GM23338 (cell line): ENCODE measurements at regions not wholly inside any gene's neighbourhood (a gene's known extent, or its start where the extent isn't known, plus 50 kb on each side); places are given as distances from the start of the nearest gene placed in this dataset.

Source experiments
- ATAC-seq: fragments of 200-7000 bp; cut with Tn5 transposase; 3 replicates; pipeline ENCODE4 v1.9.1; 2020
- DNase-seq: peaks from one replicate; pipeline ENCODE4 v3.0.0-alpha.2; 2015; ENCODE audit warnings: low spot score
- H2AFZ ChIP-seq: fragments of 200-600 bp; sonication (generic); 2 replicates; pipeline ENCODE4 v1.8.0; 2016; ENCODE audit warnings: antibody characterized with exemption, mild to moderate bottlenecking, moderate library complexity
- H3F3A ChIP-seq: fragments of 200-600 bp; sonication (generic); replicated peaks from 2 replicates; pipeline ENCODE4 v1.8.0; 2017; ENCODE audit warnings: antibody characterized with exemption, mixed run types, low read depth
- H3K27ac ChIP-seq: fragments of 200-600 bp; sonication (generic); 2 replicates; pipeline ENCODE4 v1.6.1; 2016; ENCODE audit warnings: low read depth
- H3K27me3 ChIP-seq: fragments of 200-600 bp; sonication (generic); 2 replicates; pipeline ENCODE4 v1.8.0; 2016; ENCODE audit warnings: mild to moderate bottlenecking, mixed run types, moderate library complexity; ENCODE audit not compliant: insufficient read depth
- H3K36me3 ChIP-seq: fragments of 200-600 bp; sonication (generic); 2 replicates; pipeline ENCODE4 v1.8.0; 2016; ENCODE audit warnings: mild to moderate bottlenecking; ENCODE audit not compliant: insufficient read depth
- H3K4me1 ChIP-seq: fragments of 200-600 bp; sonication (generic); 2 replicates; pipeline ENCODE4 v1.8.0; 2016; ENCODE audit warnings: mild to moderate bottlenecking, moderate library complexity; ENCODE audit not compliant: insufficient read depth
- H3K4me2 ChIP-seq: fragments of 200-600 bp; sonication (generic); 2 replicates; pipeline ENCODE4 v1.7.1; 2017; ENCODE audit warnings: mixed run types
- H3K4me3 ChIP-seq: fragments of 200-600 bp; sonication (generic); 2 replicates; pipeline ENCODE4 v1.6.1; 2016; ENCODE audit warnings: mixed run types
- H3K79me2 ChIP-seq: fragments of 200-600 bp; sonication (generic); replicated peaks from 2 replicates; pipeline ENCODE4 v1.8.0; 2017; ENCODE audit warnings: mild to moderate bottlenecking; ENCODE audit not compliant: insufficient read depth
- H3K9me2 ChIP-seq: fragments of 200-600 bp; sonication (generic); 2 replicates; pipeline ENCODE4 v1.8.0; 2017; ENCODE audit not compliant: insufficient read depth
- H4K20me1 ChIP-seq: fragments of 200-600 bp; sonication (generic); replicated peaks from 2 replicates; pipeline ENCODE4 v1.8.0; 2017; ENCODE audit warnings: mild to moderate bottlenecking; ENCODE audit not compliant: insufficient read depth
- H3K27ac Mint-ChIP-seq: 2 replicates; pipeline ENCODE4 v1.8.0; 2020; ENCODE audit warnings: inconsistent platforms, mild to moderate bottlenecking, moderate library complexity, mixed read lengths
- H3K27me3 Mint-ChIP-seq: 3 replicates; pipeline ENCODE4 v1.8.0; 2022; ENCODE audit warnings: low read depth, mild to moderate bottlenecking, moderate library complexity, mixed read lengths, inconsistent platforms; ENCODE audit not compliant: insufficient read depth, poor library complexity
- H3K36me3 Mint-ChIP-seq: 3 replicates; pipeline ENCODE4 v1.8.0; 2021; ENCODE audit warnings: low read depth, mild to moderate bottlenecking, inconsistent platforms, moderate library complexity, mixed read lengths
- H3K4me1 Mint-ChIP-seq: 3 replicates; pipeline ENCODE4 v1.8.0; 2020; ENCODE audit warnings: mild to moderate bottlenecking, inconsistent platforms, mixed read lengths
- H3K4me3 Mint-ChIP-seq: 3 replicates; pipeline ENCODE4 v1.8.0; 2021; ENCODE audit warnings: moderate library complexity, mild to moderate bottlenecking, inconsistent platforms, mixed read lengths
- H3K9me3 Mint-ChIP-seq: 3 replicates; pipeline ENCODE4 v1.8.0; 2020; ENCODE audit warnings: moderate library complexity, mild to moderate bottlenecking, inconsistent platforms, mixed read lengths
- ZNF462 ChIP-seq: fragments of 250-450 bp; sonication (Bioruptor Pico); IDR thresholded peaks from 2 replicates; pipeline ENCODE4 v1.5.0; 2020; ENCODE audit warnings: mild to moderate bottlenecking, moderate library complexity
- TF ChIP-seq, protein P1 (sequence below), 2 experiments: fragments of 200-600 bp in 1 of 2; sonication (generic) in 1 of 2; conservative IDR thresholded peaks; 2 replicates each; pipeline versions ENCODE4 v1.5.1 to v1.6.1; 2016 to 2017; ENCODE audit warnings: antibody characterized with exemption in 2 of 2, low read depth in 2 of 2, mild to moderate bottlenecking in 2 of 2, moderate library complexity in 1 of 2

DNA sequence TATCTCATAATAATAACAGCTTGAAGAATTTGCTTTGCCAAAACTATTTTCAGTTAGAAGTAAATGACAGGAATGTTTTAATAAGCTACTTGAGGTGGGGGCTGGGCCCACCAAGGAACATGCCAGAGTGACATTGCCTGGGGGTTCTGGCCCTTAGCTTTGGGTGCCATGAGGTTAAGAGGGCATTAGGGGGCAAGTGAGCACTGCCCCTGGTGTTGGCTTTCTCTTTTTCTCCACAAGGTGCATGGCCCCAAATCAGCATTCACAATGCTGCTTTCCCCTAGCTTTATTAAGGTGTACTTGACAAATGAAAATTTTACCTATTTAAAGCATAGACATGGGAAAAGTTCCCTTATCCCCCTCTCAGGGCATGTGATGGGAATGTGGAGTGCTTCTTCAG lies 305.4 kb downstream of the TENT4A start:
- peaks cover 13% of the 10 kb centered on the region for H3K36me3 Mint-ChIP-seq

More for the DNA sequence above, 305.4 kb downstream of the TENT4A start:
- Histone ChIP-seq H4K20me1 (no peaks in the 10 kb centered on the region), H3K9me2 (no peaks in the 10 kb centered on the region), H3K27ac (no peak overlapping the region), H2AFZ (no peak overlapping the region), H3K4me2 (no peak overlapping the region), H3K4me3 (no peak overlapping the region), H3K27me3 (no peaks in the 10 kb centered on the region), H3K36me3 (peaks cover 9% of the 10 kb centered on the region; the same call in 1 of the 2 replicates), H3K79me2 (no peaks in the 10 kb centered on the region), H3F3A (no peaks in the 10 kb centered on the region), H3K4me1 (no peaks in the 10 kb centered on the region; the same call in 1 of the 2 replicates)
- DNase-seq: peak; percentile 19
- no peaks in the 10 kb centered on the region for H3K4me1 Mint-ChIP-seq
- TF ChIP-seq, protein P1, sequence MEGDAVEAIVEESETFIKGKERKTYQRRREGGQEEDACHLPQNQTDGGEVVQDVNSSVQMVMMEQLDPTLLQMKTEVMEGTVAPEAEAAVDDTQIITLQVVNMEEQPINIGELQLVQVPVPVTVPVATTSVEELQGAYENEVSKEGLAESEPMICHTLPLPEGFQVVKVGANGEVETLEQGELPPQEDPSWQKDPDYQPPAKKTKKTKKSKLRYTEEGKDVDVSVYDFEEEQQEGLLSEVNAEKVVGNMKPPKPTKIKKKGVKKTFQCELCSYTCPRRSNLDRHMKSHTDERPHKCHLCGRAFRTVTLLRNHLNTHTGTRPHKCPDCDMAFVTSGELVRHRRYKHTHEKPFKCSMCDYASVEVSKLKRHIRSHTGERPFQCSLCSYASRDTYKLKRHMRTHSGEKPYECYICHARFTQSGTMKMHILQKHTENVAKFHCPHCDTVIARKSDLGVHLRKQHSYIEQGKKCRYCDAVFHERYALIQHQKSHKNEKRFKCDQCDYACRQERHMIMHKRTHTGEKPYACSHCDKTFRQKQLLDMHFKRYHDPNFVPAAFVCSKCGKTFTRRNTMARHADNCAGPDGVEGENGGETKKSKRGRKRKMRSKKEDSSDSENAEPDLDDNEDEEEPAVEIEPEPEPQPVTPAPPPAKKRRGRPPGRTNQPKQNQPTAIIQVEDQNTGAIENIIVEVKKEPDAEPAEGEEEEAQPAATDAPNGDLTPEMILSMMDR (conservative IDR thresholded peaks at IDR 0.05; ENCODE audit: low read depth in 2 of 2): peak; percentile 10 to 17; a peak in 2 of 4 replicates
- no peak for TF ChIP-seq ZNF462 (CRISPR knock-in tag)
- no peak overlapping the region for H3K27ac Mint-ChIP-seq
- H3K27me3 Mint-ChIP-seq: no peaks in the 10 kb centered on the region
- ATAC-seq: no peak; the same call in 2 of the 3 replicates
- H3K4me3 Mint-ChIP-seq: no peak overlapping the region
- peaks cover 28% of the 10 kb centered on the region for H3K9me3 Mint-ChIP-seq
